DOHH2 (cell line): ENCODE measurements at regions not wholly inside any gene's neighbourhood (a gene's known extent, or its start where the extent isn't known, plus 50 kb on each side); places are given as distances from the start of the nearest gene placed in this dataset.

Source experiments
- H3F3A ChIP-seq: fragments of 200-600 bp; sonication (generic), shearing (Covaris generic); 2 replicates; pipeline ENCODE4 v1.6.0; 2016; ENCODE audit warnings: antibody characterized with exemption, mild to moderate bottlenecking; ENCODE audit not compliant: control insufficient read depth, insufficient read depth
- H3K27ac ChIP-seq: fragments of 200-600 bp; sonication (generic); 2 replicates; pipeline ENCODE4 v1.5.1; 2014; ENCODE audit warnings: low read depth, mild to moderate bottlenecking, low read length, moderate library complexity
- H3K27me3 ChIP-seq: fragments of 200-600 bp; sonication (generic); 2 replicates; pipeline ENCODE4 v1.6.1; 2014; ENCODE audit warnings: mild to moderate bottlenecking, low read length, mixed read lengths; ENCODE audit not compliant: control insufficient read depth
- H3K36me3 ChIP-seq: fragments of 200-600 bp; sonication (generic); 2 replicates; pipeline ENCODE4 v1.6.1; 2014; ENCODE audit warnings: mild to moderate bottlenecking, low read length, moderate library complexity, mixed read lengths; ENCODE audit not compliant: control insufficient read depth
- H3K4me1 ChIP-seq: fragments of 200-600 bp; sonication (generic); 2 replicates; pipeline ENCODE4 v1.6.1; 2014; ENCODE audit warnings: mild to moderate bottlenecking, low read length, mixed read lengths; ENCODE audit not compliant: control insufficient read depth
- H3K4me2 ChIP-seq: fragments of 200-600 bp; sonication (generic); 2 replicates; pipeline ENCODE4 v1.6.0; 2014; ENCODE audit warnings: mild to moderate bottlenecking, low read length, moderate library complexity
- H3K4me3 ChIP-seq: fragments of 200-600 bp; sonication (generic); 2 replicates; pipeline ENCODE4 v1.5.1; 2014; ENCODE audit warnings: mild to moderate bottlenecking, low read length, mixed read lengths
- H3K79me2 ChIP-seq: fragments of 200-600 bp; sonication (generic); 2 replicates; pipeline ENCODE4 v1.6.1; 2014; ENCODE audit warnings: mild to moderate bottlenecking, low read length, mixed read lengths; ENCODE audit not compliant: control insufficient read depth
- H3K9me2 ChIP-seq: fragments of 200-600 bp; sonication (generic); replicated peaks from 2 replicates; pipeline ENCODE4 v1.6.1; 2014; ENCODE audit warnings: mild to moderate bottlenecking, low read length, mixed read lengths; ENCODE audit not compliant: control insufficient read depth
- H3K9me3 ChIP-seq: fragments of 200-600 bp; sonication (generic); 2 replicates; pipeline ENCODE4 v1.6.1; 2014; ENCODE audit warnings: antibody characterized with exemption, low read length, mixed read lengths; ENCODE audit not compliant: control insufficient read depth, insufficient read depth
- H4K20me1 ChIP-seq: fragments of 200-600 bp; sonication (generic); 2 replicates; pipeline ENCODE4 v1.6.0; 2014; ENCODE audit warnings: low read depth, mild to moderate bottlenecking, antibody characterized with exemption, low read length, moderate library complexity; ENCODE audit not compliant: control insufficient read depth, insufficient read depth
- CTCF ChIP-seq: fragments of 200-600 bp; sonication (generic); IDR thresholded peaks from one replicate; pipeline ENCODE4 v1.5.1; 2014; ENCODE audit warnings: antibody characterized with exemption, mild to moderate bottlenecking, low read depth, low read length; ENCODE audit not compliant: poor library complexity, severe bottlenecking
- EZH2phosphoT487 ChIP-seq: fragments of 200-600 bp; sonication (generic); IDR thresholded peaks from 2 replicates; pipeline ENCODE4 v1.6.1; 2017; ENCODE audit warnings: borderline replicate concordance, mild to moderate bottlenecking, antibody characterized with exemption, low read length, moderate library complexity, mixed read lengths

DNA sequence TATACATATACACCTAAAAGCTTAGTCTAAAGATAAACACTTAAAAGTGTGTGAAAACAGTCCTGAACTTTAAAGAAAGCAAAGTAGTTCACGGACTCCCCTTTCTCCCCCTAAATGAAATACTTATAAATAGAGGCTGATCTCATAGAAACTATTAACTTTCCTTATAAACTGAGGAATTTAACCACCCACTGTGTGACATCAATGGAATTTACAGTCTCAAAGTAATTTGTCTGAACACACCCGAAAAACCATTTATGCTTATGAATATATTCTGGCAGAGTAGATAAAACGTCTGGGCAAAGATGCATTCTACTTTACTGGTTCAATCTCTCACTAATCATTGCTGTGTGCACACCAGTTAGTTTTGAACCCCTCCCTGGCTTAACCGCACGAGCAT is 181.8 kb upstream of the DGKB start:
- Histone ChIP-seq H3K4me2 (no peak overlapping the region), H3K9me2 (no peaks in the 10 kb centered on the region), H3K4me3 (no peak overlapping the region), H3K27ac (no peak overlapping the region), H3K9me3 (no peaks in the 10 kb centered on the region), H3K79me2 (no peaks in the 10 kb centered on the region), H3K27me3 (no peaks in the 10 kb centered on the region), H4K20me1 (no peaks in the 10 kb centered on the region), H3K4me1 (no peaks in the 10 kb centered on the region), H3F3A (no peaks in the 10 kb centered on the region), H3K36me3 (no peaks in the 10 kb centered on the region)
- TF ChIP-seq CTCF (no peak), EZH2phosphoT487 (no peak)

DNA sequence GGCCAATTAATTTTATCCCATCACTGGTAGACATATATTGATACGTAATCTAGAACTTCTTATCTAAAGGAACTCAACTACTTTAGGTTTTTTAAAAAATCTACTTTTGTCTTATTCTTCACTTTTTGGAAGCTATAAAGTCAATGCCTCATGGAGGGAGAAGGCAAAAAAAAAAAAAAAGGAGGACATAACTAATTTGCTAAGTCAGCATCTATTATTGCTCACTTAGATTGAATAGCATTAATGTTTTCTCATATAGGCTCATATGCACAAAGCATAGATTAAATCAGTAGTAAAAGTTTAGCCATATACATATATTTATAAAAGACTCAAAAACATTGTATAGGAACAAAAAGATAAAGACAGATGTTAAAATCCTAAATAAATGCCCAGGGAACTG is 179.3 kb upstream of the DGKB start:
- Histone ChIP-seq H3K27ac (no peak overlapping the region), H3K9me2 (no peaks in the 10 kb centered on the region), H3K9me3 (no peaks in the 10 kb centered on the region), H3K4me3 (no peak overlapping the region), H3K4me2 (no peak overlapping the region), H3F3A (no peaks in the 10 kb centered on the region), H3K4me1 (no peaks in the 10 kb centered on the region), H3K79me2 (no peaks in the 10 kb centered on the region), H3K36me3 (no peaks in the 10 kb centered on the region), H3K27me3 (no peaks in the 10 kb centered on the region), H4K20me1 (no peaks in the 10 kb centered on the region)
- TF ChIP-seq EZH2phosphoT487 (no peak), CTCF (no peak)

DNA sequence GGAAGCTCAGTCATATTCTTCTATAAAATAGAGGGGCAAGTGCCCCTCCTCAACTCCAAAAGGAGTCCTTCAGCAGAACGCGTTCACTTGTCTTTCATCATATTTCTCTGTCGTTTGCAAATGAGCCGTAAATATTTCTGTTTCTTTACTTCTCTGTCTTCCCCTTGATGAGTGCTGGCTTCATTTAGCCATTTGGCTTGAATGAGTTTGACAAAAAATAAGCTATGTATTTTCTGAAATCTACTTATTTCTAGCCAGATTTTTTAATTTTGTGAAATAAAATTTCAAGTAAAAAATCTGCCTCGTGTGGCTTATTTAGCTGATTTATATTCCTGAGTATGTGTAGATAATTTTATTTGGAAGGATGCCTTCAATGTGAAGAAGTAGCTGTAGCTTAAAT is 170.8 kb upstream of the DGKB start:
- no peaks in the 10 kb centered on the region for H3K36me3 ChIP-seq

More for the DNA sequence above, 170.8 kb upstream of the DGKB start:
- no peak overlapping the region for H3K27ac ChIP-seq
- no peaks in the 10 kb centered on the region for H3K27me3 ChIP-seq
- H3K4me1 ChIP-seq: no peaks in the 10 kb centered on the region
- no peaks in the 10 kb centered on the region for H3K79me2 ChIP-seq
- H4K20me1 ChIP-seq: no peaks in the 10 kb centered on the region
- H3F3A ChIP-seq: no peaks in the 10 kb centered on the region
- no peak for TF ChIP-seq CTCF
- TF ChIP-seq EZH2phosphoT487: no peak
- no peaks in the 10 kb centered on the region for H3K9me3 ChIP-seq
- H3K9me2 ChIP-seq: no peaks in the 10 kb centered on the region
- H3K4me3 ChIP-seq: no peak overlapping the region
- H3K4me2 ChIP-seq: no peak overlapping the region
